Nucleus accumbens (tissue), 56 donors: ENCODE measurements at regions not wholly inside any gene's neighbourhood (a gene's known extent, or its start where the extent isn't known, plus 50 kb on each side); places are given as distances from the start of the nearest gene placed in this dataset.

Source experiments
- DNase-seq, 56 donors: peaks; one replicate each; lab custom pipeline; 2025; lab: John Stamatoyannopoulos, UW

GRCh38 chr10:128684215-128684614, 558.0 kb upstream of the MKI67 start:
- DNase-seq = no peak

- no peak for DNase-seq
Measured at GRCh38 chr10:128686630-128687278, 560.5 kb upstream of the MKI67 start.

GRCh38 chr10:128687408-128687807, 561.2 kb upstream of the MKI67 start:
- DNase-seq = no peak

GRCh38 chr10:128687927-128688549, 561.8 kb upstream of the MKI67 start:
- no peak for DNase-seq

- DNase-seq = no peak
Measured at GRCh38 chr10:128689667-128690066, 563.4 kb upstream of the MKI67 start.

GRCh38 chr10:128693493-128694131, 567.4 kb upstream of the MKI67 start:
- DNase-seq = no peak

GRCh38 chr10:128694168-128694850, 568.1 kb upstream of the MKI67 start:
- DNase-seq = no peak

- no peak for DNase-seq
Measured at GRCh38 chr10:128694851-128695725, 568.9 kb upstream of the MKI67 start.

- no peak for DNase-seq
Measured at GRCh38 chr10:128695931-128696330, 569.7 kb upstream of the MKI67 start.

- no peak for DNase-seq
Measured at GRCh38 chr10:128697437-128697836, 571.2 kb upstream of the MKI67 start.

GRCh38 chr10:128701381-128701780, 575.2 kb upstream of the MKI67 start:
- DNase-seq = no peak

GRCh38 chr10:128701837-128702236, 575.6 kb upstream of the MKI67 start:
- no peak for DNase-seq

- DNase-seq = no peak
Measured at GRCh38 chr10:128704716-128705115, 578.5 kb upstream of the MKI67 start.

GRCh38 chr10:128708182-128708581, 582.0 kb upstream of the MKI67 start:
- no peak for DNase-seq

GRCh38 chr10:128709686-128710085, 583.5 kb upstream of the MKI67 start:
- no peak for DNase-seq

- no peak for DNase-seq
Measured at GRCh38 chr10:128710098-128710797, 584.0 kb upstream of the MKI67 start.

- DNase-seq = no peak
Measured at GRCh38 chr10:128710798-128711183, 584.6 kb upstream of the MKI67 start.

GRCh38 chr10:128711806-128712205, 585.6 kb upstream of the MKI67 start:
- DNase-seq = no peak

GRCh38 chr10:128712661-128713400, 586.6 kb upstream of the MKI67 start:
- no peak for DNase-seq
